Hepatocyte (in vitro differentiated cells): ENCODE measurements at regions not wholly inside any gene's neighbourhood (a gene's known extent, or its start where the extent isn't known, plus 50 kb on each side); places are given as distances from the start of the nearest gene placed in this dataset.

Experiments used
- DNase-seq: peaks from one replicate; pipeline ENCODE4 v3.0.0-alpha.2; 2016; ENCODE audit warnings: low spot score
- H2AFZ ChIP-seq: fragments of 200-600 bp; sonication (generic); 2 replicates; pipeline ENCODE4 v1.6.0; 2016; ENCODE audit warnings: antibody characterized with exemption, mild to moderate bottlenecking
- H3K27ac ChIP-seq: fragments of 200-600 bp; sonication (generic); 2 replicates; pipeline ENCODE4 v1.5.1; 2016; ENCODE audit warnings: mild to moderate bottlenecking
- H3K27me3 ChIP-seq: fragments of 200-600 bp; sonication (generic); 2 replicates; pipeline ENCODE4 v1.6.1; 2016
- H3K36me3 ChIP-seq: fragments of 200-600 bp; sonication (generic); replicated peaks from 2 replicates; pipeline ENCODE4 v1.5.1; 2016; ENCODE audit warnings: low read depth; ENCODE audit not compliant: insufficient read depth
- H3K4me1 ChIP-seq: fragments of 200-600 bp; sonication (generic); 2 replicates; pipeline ENCODE4 v1.5.1; 2016; ENCODE audit warnings: mild to moderate bottlenecking, moderate library complexity; ENCODE audit not compliant: insufficient read depth
- H3K4me2 ChIP-seq: fragments of 200-600 bp; sonication (generic); 2 replicates; pipeline ENCODE4 v1.6.0; 2016
- H3K4me3 ChIP-seq: fragments of 200-600 bp; sonication (generic); 2 replicates; pipeline ENCODE4 v1.5.1; 2016; ENCODE audit warnings: mild to moderate bottlenecking
- H3K79me2 ChIP-seq: fragments of 200-600 bp; sonication (generic); 2 replicates; pipeline ENCODE4 v1.6.0; 2017; ENCODE audit warnings: mild to moderate bottlenecking
- H3K9me2 ChIP-seq: fragments of 200-600 bp; sonication (generic); replicated peaks from 2 replicates; pipeline ENCODE4 v1.6.0; 2017; ENCODE audit warnings: mild to moderate bottlenecking; ENCODE audit not compliant: insufficient read depth
- H3K9me3 ChIP-seq: fragments of 200-600 bp; sonication (generic); 2 replicates; pipeline ENCODE4 v1.5.1; 2016; ENCODE audit warnings: low read depth, mild to moderate bottlenecking
- H4K20me1 ChIP-seq: fragments of 200-600 bp; sonication (generic); 2 replicates; pipeline ENCODE4 v1.6.0; 2016; ENCODE audit warnings: mild to moderate bottlenecking; ENCODE audit not compliant: insufficient read depth, poor library complexity, severe bottlenecking
- EZH2 ChIP-seq: fragments of 200-600 bp; sonication (generic); IDR thresholded peaks from 2 replicates; pipeline ENCODE4 v1.6.1; 2016; ENCODE audit warnings: antibody characterized with exemption, mild to moderate bottlenecking, borderline replicate concordance
- EZH2phosphoT487 ChIP-seq: fragments of 200-600 bp; sonication (generic); IDR thresholded peaks from one replicate; pipeline ENCODE4 v1.6.1; 2018; ENCODE audit warnings: antibody characterized with exemption, mild to moderate bottlenecking, low read depth, moderate library complexity; ENCODE audit not compliant: unreplicated experiment, severe bottlenecking
- WGBS: methylation state at CpG from one replicate; pipeline ENCODE4 v1.1.6; 2016; ENCODE audit warnings: low lambda C conversion rate; ENCODE audit errors: missing lambda C conversion rate; 5-methylcytosine and 5-hydroxymethylcytosine counted together
- TF ChIP-seq, protein P1 (sequence below): fragments of 200-600 bp; sonication (generic); IDR thresholded peaks from 2 replicates; pipeline ENCODE4 v1.5.1; 2016; ENCODE audit warnings: antibody characterized with exemption, mild to moderate bottlenecking; ENCODE audit not compliant: poor library complexity

DNA sequence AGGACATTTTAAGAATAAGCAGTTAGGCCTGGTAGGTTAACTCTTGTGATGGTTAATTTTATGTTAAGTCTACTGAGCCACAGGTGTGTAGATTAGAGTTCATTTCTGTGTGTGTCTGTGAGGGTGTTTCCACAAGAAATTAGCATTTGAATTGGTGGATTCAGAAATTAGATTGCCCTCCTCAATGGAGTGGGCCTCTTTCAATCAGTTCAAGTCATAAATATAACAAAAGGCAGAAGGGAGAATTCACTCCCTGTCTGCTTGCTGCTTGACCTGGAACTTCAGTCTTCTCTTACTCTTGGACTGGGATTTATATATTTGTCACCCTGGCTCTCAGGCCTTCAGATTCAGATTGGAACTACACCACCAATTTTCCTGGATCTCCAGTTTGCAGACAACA, 55.3 kb upstream of the POM121L12 start:
- Histone ChIP-seq H3K36me3 (no peaks in the 10 kb centered on the region), H3K79me2 (no peaks in the 10 kb centered on the region), H3K9me2 (no peaks in the 10 kb centered on the region), H3K9me3 (peaks cover 2% of the 10 kb centered on the region), H3K4me1 (no peaks in the 10 kb centered on the region), H3K4me2 (no peak overlapping the region), H3K27me3 (no peaks in the 10 kb centered on the region), H3K4me3 (no peak overlapping the region), H4K20me1 (no peaks in the 10 kb centered on the region), H3K27ac (no peak overlapping the region), H2AFZ (no peak overlapping the region)
- DNase-seq: no peak
- TF ChIP-seq EZH2 (no peak), EZH2phosphoT487 (no peak)
- TF ChIP-seq, protein P1, sequence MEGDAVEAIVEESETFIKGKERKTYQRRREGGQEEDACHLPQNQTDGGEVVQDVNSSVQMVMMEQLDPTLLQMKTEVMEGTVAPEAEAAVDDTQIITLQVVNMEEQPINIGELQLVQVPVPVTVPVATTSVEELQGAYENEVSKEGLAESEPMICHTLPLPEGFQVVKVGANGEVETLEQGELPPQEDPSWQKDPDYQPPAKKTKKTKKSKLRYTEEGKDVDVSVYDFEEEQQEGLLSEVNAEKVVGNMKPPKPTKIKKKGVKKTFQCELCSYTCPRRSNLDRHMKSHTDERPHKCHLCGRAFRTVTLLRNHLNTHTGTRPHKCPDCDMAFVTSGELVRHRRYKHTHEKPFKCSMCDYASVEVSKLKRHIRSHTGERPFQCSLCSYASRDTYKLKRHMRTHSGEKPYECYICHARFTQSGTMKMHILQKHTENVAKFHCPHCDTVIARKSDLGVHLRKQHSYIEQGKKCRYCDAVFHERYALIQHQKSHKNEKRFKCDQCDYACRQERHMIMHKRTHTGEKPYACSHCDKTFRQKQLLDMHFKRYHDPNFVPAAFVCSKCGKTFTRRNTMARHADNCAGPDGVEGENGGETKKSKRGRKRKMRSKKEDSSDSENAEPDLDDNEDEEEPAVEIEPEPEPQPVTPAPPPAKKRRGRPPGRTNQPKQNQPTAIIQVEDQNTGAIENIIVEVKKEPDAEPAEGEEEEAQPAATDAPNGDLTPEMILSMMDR: no peak

DNA sequence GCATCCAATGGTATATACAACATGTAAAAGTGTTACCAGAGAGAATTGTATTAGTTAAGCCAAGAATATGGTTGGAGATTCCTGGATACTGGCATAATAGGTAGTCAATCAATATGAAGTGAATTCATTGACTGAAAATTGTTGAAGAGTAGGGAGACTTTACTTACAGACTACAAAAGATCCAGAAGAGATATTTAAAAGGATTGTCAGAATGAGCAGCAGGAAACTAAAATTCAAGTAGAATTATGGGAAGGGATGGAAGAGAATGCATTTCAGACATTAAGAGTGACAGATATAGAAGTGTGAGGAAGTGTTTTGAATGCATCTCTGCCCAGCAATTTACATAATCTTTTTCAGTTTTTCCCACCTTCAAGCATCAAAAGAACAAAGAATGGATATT, 62.3 kb upstream of the POM121L12 start:
- Histone ChIP-seq H4K20me1 (no peaks in the 10 kb centered on the region), H3K4me1 (no peaks in the 10 kb centered on the region), H3K9me2 (no peaks in the 10 kb centered on the region), H3K9me3 (no peaks in the 10 kb centered on the region), H3K4me3 (no peak overlapping the region), H3K27ac (no peak overlapping the region), H3K36me3 (no peaks in the 10 kb centered on the region), H3K4me2 (no peak overlapping the region), H3K79me2 (no peaks in the 10 kb centered on the region), H3K27me3 (no peaks in the 10 kb centered on the region), H2AFZ (no peak overlapping the region)
- no peak for DNase-seq
- TF ChIP-seq, protein P1: no peak
- TF ChIP-seq EZH2: no peak
- TF ChIP-seq EZH2phosphoT487: no peak

DNA sequence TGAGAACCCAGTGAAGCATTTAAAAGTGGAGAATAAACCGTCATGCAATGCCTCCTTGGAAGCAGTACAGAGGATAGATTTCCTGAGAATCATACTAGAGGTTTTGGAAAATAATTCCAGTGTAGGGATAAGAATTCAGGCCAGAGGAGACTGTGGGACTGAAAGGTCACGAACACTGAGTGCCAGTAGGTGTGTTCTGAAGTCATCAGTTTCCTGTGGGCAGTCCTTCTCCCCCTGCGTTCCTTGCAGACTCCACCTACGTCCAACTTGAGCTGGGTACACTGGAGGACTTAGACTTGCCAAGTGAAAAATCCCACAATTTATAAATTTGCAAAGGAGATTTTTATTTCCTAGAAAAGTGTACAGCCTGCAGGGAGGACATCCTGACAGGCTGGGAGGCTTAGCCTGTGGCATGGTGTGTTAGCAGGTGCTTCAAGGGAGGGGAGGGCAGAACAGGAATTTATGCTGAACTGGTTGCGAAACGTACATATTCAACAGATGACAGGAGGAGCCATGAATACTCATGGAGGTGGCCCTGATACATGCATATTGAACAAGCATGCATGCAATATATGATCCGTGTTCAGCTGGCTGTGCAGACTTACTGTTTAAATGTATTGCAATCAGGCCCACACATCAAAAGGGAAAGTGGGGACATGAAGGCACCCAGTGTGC, 72.9 kb upstream of the POM121L12 start:
- H3K36me3 ChIP-seq: no peaks in the 10 kb centered on the region
- H2AFZ ChIP-seq: no peak overlapping the region
- no peaks in the 10 kb centered on the region for H4K20me1 ChIP-seq
- no peak overlapping the region for H3K27ac ChIP-seq
- H3K4me2 ChIP-seq: no peak overlapping the region
- no peak overlapping the region for H3K4me3 ChIP-seq
- DNase-seq: no peak
- H3K9me3 ChIP-seq: no peaks in the 10 kb centered on the region
- no peaks in the 10 kb centered on the region for H3K79me2 ChIP-seq
- TF ChIP-seq, protein P1: no peak
- TF ChIP-seq EZH2phosphoT487 (no peak), EZH2 (no peak)
- no peaks in the 10 kb centered on the region for H3K9me2 ChIP-seq
- H3K4me1 ChIP-seq: peaks cover 21% of the 10 kb centered on the region
- 92% methylated on average over 7 of the region's 7 CpGs for WGBS
- no peaks in the 10 kb centered on the region for H3K27me3 ChIP-seq

DNA sequence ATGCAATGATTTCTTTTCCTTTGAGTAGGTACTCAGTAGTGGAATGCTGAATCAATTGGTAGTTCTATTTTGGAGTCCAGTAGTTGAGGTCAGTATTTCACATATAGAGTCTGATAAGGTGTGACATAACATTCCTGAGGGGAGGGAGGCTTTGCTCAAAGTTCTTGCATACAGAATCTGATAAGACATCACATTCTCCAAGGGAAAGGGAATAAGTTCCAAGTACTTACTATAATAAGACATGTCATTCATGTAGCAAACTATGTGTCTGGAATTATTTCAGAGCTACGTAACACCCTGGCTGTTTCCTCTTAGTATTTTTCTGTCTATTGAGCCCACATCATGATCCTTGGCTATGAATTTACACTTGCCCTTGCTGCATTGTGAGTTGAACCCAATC, 74.3 kb upstream of the POM121L12 start:
- H3K9me2 ChIP-seq: no peaks in the 10 kb centered on the region
- no peak overlapping the region for H3K27ac ChIP-seq
- DNase-seq: no peak
- H3K27me3 ChIP-seq: no peaks in the 10 kb centered on the region
- no peak overlapping the region for H3K4me2 ChIP-seq
- H4K20me1 ChIP-seq: no peaks in the 10 kb centered on the region
- H3K4me1 ChIP-seq: peaks cover 27% of the 10 kb centered on the region
- 71% methylated on average over 1 of the region's 1 CpG for WGBS
- no peaks in the 10 kb centered on the region for H3K9me3 ChIP-seq
- H3K36me3 ChIP-seq: no peaks in the 10 kb centered on the region
- no peak for TF ChIP-seq EZH2
- no peak for TF ChIP-seq EZH2phosphoT487
- TF ChIP-seq, protein P1: no peak
- no peaks in the 10 kb centered on the region for H3K79me2 ChIP-seq
- no peak overlapping the region for H2AFZ ChIP-seq
- H3K4me3 ChIP-seq: no peak overlapping the region
